B cell (primary cell): ENCODE measurements at regions not wholly inside any gene's neighbourhood (a gene's known extent, or its start where the extent isn't known, plus 50 kb on each side); places are given as distances from the start of the nearest gene placed in this dataset.

Experiments
- EZH2 ChIP-seq: IDR thresholded peaks from 2 replicates; pipeline ENCODE4 v1.6.1; 2012; ENCODE audit warnings: borderline replicate concordance, low read depth, mild to moderate bottlenecking, moderate library complexity, low read length; ENCODE audit not compliant: insufficient read depth, poor library complexity, severe bottlenecking
- TF ChIP-seq, protein P1 (sequence below): fragments of 200-600 bp; IDR thresholded peaks from one replicate; pipeline ENCODE4 v1.8.0; 2022; ENCODE audit warnings: antibody characterized with exemption, mild to moderate bottlenecking

- no peak for TF ChIP-seq EZH2
- TF ChIP-seq, protein P1, sequence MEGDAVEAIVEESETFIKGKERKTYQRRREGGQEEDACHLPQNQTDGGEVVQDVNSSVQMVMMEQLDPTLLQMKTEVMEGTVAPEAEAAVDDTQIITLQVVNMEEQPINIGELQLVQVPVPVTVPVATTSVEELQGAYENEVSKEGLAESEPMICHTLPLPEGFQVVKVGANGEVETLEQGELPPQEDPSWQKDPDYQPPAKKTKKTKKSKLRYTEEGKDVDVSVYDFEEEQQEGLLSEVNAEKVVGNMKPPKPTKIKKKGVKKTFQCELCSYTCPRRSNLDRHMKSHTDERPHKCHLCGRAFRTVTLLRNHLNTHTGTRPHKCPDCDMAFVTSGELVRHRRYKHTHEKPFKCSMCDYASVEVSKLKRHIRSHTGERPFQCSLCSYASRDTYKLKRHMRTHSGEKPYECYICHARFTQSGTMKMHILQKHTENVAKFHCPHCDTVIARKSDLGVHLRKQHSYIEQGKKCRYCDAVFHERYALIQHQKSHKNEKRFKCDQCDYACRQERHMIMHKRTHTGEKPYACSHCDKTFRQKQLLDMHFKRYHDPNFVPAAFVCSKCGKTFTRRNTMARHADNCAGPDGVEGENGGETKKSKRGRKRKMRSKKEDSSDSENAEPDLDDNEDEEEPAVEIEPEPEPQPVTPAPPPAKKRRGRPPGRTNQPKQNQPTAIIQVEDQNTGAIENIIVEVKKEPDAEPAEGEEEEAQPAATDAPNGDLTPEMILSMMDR, result no peak
These were observed 117.2 kb downstream of the CYLD start for GRCh38 chr16:50858877-50859627.
